Choroid plexus epithelial cell (primary cell): ENCODE measurements at regions not wholly inside any gene's neighbourhood (a gene's known extent, or its start where the extent isn't known, plus 50 kb on each side); places are given as distances from the start of the nearest gene placed in this dataset.
A peak's percentile ranks its signal among the peaks of the same experiment; 100 is the strongest.

Experiments
- DNase-seq: peaks from one replicate; pipeline ENCODE4 v3.0.0-alpha.2; 2010; ENCODE audit warnings: low read depth
- H3K4me3 ChIP-seq: 2 replicates; pipeline ENCODE4 v1.5.1; 2011; ENCODE audit warnings: low read depth, mild to moderate bottlenecking, control low read depth, low read length, moderate library complexity
- TF ChIP-seq, protein P1 (sequence below): conservative IDR thresholded peaks from 2 replicates; pipeline ENCODE4 v1.5.1; 2011; ENCODE audit warnings: low read depth, mild to moderate bottlenecking, control low read depth, inconsistent platforms, low read length, moderate library complexity

DNA sequence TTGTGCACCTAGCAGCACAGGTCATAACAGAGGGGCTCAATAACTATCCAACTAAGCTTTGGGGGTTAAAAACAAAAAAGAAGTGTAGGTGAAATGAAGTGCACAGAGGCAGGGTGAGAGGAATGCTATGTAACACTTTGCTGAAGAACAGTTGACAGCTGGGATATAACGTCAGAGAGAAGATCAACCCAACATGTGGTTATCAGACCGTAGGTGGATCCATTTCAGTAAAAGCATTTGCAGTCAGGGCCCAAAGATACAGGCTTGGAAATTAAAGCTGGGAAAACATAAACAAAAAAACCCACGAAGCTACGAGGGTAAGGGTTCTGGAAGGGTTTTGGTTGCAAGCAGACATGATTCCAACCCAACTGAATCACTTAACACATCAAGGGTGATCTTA is 377.5 kb upstream of the NR2F2 start:
- no peak overlapping the region for H3K4me3 ChIP-seq
- peak; percentile 56 for DNase-seq
- TF ChIP-seq, protein P1, sequence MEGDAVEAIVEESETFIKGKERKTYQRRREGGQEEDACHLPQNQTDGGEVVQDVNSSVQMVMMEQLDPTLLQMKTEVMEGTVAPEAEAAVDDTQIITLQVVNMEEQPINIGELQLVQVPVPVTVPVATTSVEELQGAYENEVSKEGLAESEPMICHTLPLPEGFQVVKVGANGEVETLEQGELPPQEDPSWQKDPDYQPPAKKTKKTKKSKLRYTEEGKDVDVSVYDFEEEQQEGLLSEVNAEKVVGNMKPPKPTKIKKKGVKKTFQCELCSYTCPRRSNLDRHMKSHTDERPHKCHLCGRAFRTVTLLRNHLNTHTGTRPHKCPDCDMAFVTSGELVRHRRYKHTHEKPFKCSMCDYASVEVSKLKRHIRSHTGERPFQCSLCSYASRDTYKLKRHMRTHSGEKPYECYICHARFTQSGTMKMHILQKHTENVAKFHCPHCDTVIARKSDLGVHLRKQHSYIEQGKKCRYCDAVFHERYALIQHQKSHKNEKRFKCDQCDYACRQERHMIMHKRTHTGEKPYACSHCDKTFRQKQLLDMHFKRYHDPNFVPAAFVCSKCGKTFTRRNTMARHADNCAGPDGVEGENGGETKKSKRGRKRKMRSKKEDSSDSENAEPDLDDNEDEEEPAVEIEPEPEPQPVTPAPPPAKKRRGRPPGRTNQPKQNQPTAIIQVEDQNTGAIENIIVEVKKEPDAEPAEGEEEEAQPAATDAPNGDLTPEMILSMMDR, result no peak

DNA sequence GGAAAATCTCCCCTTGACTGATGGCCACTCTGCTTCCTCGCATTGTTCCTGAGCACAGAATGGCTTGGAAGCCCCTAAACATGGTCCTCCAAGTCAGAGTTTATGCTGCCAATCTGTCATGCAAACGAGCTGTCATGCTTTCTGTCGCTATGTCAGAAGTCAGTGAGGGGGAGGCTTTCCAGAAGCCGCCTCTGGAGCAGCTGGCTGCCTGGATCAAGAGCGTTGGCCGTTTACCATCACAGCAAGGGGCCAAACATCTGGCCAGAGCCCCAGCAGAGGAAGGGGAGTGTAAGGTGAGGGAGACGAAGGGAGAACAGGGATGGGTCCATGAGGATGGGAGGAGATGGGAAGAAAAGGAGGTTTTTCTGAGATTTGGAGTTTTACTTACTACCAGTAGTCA is 372.6 kb upstream of the NR2F2 start:
- TF ChIP-seq, protein P1, result no peak
- no peak overlapping the region for H3K4me3 ChIP-seq
- DNase-seq, result no peak

DNA sequence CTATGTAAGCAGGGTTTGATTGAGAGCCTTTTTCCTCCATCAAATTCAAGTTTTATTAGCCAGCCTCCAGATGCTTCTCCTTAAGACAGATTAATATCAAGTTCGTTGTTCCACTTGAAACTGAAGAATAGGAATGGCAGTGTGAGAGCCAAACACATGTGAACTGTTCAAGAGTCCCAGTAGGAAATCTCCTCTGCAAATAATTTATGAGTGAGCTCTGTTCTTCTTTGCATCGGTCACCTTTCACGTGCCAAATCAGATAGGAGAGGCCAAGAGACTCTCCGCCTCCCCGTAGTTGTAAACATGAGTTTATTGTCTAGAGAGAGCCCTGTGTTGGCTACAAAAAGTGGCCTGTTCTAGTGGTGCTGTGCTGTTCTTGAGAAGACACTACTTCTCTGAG is 372.1 kb upstream of the NR2F2 start:
- H3K4me3 ChIP-seq, result no peak overlapping the region
- TF ChIP-seq, protein P1, result no peak
- DNase-seq, result no peak

DNA sequence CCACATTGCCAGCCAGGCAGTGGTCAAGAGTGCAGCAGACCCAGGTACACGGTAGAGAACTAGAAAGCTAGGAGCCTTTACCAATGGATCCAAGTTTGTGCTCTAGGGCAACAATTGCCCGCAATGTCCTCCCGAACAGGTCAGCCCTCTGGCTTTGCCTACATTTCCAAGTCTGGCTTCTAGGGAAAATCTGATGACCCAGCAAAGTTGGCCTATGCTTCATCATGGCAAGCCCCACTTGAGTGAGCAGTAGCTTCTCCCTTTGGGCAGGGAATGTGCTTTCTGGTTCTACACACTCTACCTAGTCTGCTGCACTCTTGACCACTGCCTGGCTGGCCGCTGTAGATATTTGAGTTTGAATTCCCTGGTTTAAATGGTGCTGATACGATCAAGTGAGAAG is 361.6 kb upstream of the NR2F2 start:
- no peak for DNase-seq
- no peak overlapping the region for H3K4me3 ChIP-seq
- TF ChIP-seq, protein P1, result no peak

DNA sequence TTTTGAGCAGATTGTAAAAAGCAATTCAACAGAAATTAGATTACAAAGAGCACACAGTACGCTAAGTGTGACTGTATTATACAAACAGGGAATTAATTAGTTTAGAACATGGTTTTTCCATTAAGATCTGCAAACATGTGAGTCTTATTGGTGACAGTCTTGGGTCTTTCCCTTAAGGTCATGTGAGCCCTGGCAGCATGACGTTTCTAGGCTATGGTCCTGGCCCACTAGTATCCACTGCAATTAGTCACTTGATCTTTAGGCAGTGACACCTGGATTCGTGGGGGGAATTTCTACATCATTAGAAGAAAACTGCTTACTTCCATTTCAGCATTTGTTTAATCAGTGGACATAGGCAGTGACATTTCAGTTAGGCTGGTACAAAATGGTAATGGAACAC is 360.2 kb upstream of the NR2F2 start:
- no peak for DNase-seq
- TF ChIP-seq, protein P1, result no peak

DNA sequence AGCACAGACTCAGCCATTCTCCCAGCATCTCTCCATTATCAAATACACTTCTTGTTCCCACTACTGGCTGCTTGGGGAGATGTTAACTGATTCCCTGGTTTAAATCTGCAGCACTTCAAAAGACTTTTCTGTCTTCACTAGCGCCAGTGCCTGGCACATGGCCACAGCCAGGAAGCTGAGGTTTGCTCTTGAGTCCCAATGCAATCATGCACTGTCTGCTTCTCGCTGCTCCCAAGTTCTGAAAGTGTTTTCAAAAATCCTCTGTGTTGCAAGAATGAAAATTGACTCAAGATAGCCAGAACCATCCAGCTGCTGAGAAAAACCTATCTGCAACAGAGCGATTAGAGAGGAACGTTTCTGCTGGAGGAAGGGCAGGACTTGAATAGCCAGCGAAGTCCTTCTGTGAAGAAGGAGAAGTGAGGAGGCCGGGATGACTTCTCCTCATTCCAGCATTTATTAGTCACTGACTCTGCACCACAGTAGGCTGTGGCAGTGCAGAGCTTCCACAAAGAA is 358.4 kb upstream of the NR2F2 start:
- TF ChIP-seq, protein P1, result no peak
- DNase-seq, result peak; percentile 91
- no peak overlapping the region for H3K4me3 ChIP-seq

More for the DNA sequence above, 360.2 kb upstream of the NR2F2 start:
- H3K4me3 ChIP-seq, result no peak overlapping the region

DNA sequence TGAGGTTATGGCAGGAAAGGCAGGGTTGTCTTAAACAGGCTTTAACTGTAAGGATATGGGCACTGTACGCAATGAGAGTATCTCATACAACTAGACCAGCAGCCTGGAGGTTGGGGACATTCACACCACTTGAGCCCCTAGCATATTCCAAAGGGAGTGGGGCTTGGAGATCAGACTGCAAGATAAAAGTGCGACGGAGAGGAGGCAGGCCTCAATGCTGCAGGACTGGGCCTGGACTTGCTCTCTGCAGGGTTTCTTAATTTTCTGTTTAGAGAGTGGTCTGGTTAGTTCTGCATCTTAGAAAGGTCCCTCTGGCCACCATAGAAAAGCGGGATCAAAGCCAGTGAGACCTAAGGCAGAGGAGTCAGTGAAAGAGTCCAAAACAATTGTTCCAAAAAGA is 357.7 kb upstream of the NR2F2 start:
- no peak overlapping the region for H3K4me3 ChIP-seq
- TF ChIP-seq, protein P1, result no peak
- no peak for DNase-seq
